ENCODE measurements at regions not wholly inside any gene's neighbourhood (a gene's known extent, or its start where the extent isn't known, plus 50 kb on each side); places are given as distances from the start of the nearest gene placed in this dataset.

- H3K9me3 Mint-ChIP-seq, result peaks cover 7 to 46% (median 17%) of the 10 kb centered on the region in 11 donors
- no peaks in the 10 kb centered on the region for H3K27me3 ChIP-seq (ENCODE audit: control insufficient read depth in 2 of 2, insufficient read depth in 2 of 2, low read length in 2 of 2)
- H3K4me3 ChIP-seq (ENCODE audit: low read length), result no peak overlapping the region
- ChIA-PET POLR2A (no interaction called here), CTCF (no interaction called here)
- no peaks in the 10 kb centered on the region for H3K36me3 ChIP-seq (ENCODE audit: control insufficient read depth in 2 of 3, insufficient read depth in 3 of 3, low read length in 3 of 3)
- no peak overlapping the region for H3K27ac Mint-ChIP-seq
- H3K27ac ChIP-seq (ENCODE audit: low read depth, low read length), result no peak overlapping the region
- H3K4me3 Mint-ChIP-seq, result no peak overlapping the region
- no peaks in the 10 kb centered on the region for H3K4me1 ChIP-seq (ENCODE audit: control insufficient read depth in 2 of 2, insufficient read depth in 2 of 2, low read length in 2 of 2)
- H3K9me3 ChIP-seq (ENCODE audit: control insufficient read depth in 2 of 3, low read length in 3 of 3), result peaks cover 0 to 13% (median 0%) of the 10 kb centered on the region in 3 experiments
- H3K27me3 Mint-ChIP-seq, result no peaks in the 10 kb centered on the region
- intact Hi-C loops (cut with micrococcal nuclease), result no loop called here
- DNase-seq (no peak), ATAC-seq (no peak)
- no peaks in the 10 kb centered on the region for H3K4me1 Mint-ChIP-seq
- H3K36me3 Mint-ChIP-seq, result peaks cover 0 to 6% (median 0%) of the 10 kb centered on the region in 5 donors
Observed at GRCh38 chr2:81658227-81658626, 1353.7 kb upstream of the LRRTM1 start.

- DNase-seq (no peak), ATAC-seq (no peak)
- H3K4me1 Mint-ChIP-seq, result no peaks in the 10 kb centered on the region
- peaks cover 5 to 33% (median 21%) of the 10 kb centered on the region in 11 donors for H3K9me3 Mint-ChIP-seq
- ChIA-PET POLR2A (no interaction called here), CTCF (no interaction called here)
- no peak overlapping the region for H3K27ac Mint-ChIP-seq
- peaks cover 0 to 8% (median 0%) of the 10 kb centered on the region in 5 donors for H3K36me3 Mint-ChIP-seq
- Histone ChIP-seq H3K4me1 (ENCODE audit: control insufficient read depth in 2 of 2, insufficient read depth in 2 of 2, low read length in 2 of 2) (no peaks in the 10 kb centered on the region), H3K27ac (ENCODE audit: low read depth, low read length) (no peak overlapping the region), H3K9me3 (ENCODE audit: control insufficient read depth in 2 of 3, low read length in 3 of 3) (no peaks in the 10 kb centered on the region), H3K36me3 (ENCODE audit: control insufficient read depth in 2 of 3, insufficient read depth in 3 of 3, low read length in 3 of 3) (no peaks in the 10 kb centered on the region), H3K27me3 (ENCODE audit: control insufficient read depth in 2 of 2, insufficient read depth in 2 of 2, low read length in 2 of 2) (no peaks in the 10 kb centered on the region), H3K4me3 (ENCODE audit: low read length) (no peak overlapping the region)
- H3K4me3 Mint-ChIP-seq, result no peak overlapping the region
- no peaks in the 10 kb centered on the region for H3K27me3 Mint-ChIP-seq
- intact Hi-C loops (cut with micrococcal nuclease), result no loop called here
Observed at GRCh38 chr2:81650048-81650971, 1345.8 kb upstream of the LRRTM1 start.

- Histone ChIP-seq H3K27ac (ENCODE audit: low read depth, low read length) (no peak overlapping the region), H3K4me3 (ENCODE audit: low read length) (no peak overlapping the region), H3K9me3 (ENCODE audit: control insufficient read depth in 2 of 3, low read length in 3 of 3) (no peaks in the 10 kb centered on the region), H3K27me3 (ENCODE audit: control insufficient read depth in 2 of 2, insufficient read depth in 2 of 2, low read length in 2 of 2) (no peaks in the 10 kb centered on the region), H3K36me3 (ENCODE audit: control insufficient read depth in 2 of 3, insufficient read depth in 3 of 3, low read length in 3 of 3) (no peaks in the 10 kb centered on the region), H3K4me1 (ENCODE audit: control insufficient read depth in 2 of 2, insufficient read depth in 2 of 2, low read length in 2 of 2) (no peaks in the 10 kb centered on the region)
- H3K36me3 Mint-ChIP-seq, result peaks cover 0 to 8% (median 0%) of the 10 kb centered on the region in 5 donors
- no peak overlapping the region for H3K27ac Mint-ChIP-seq
- POLR2A ChIA-PET, result no interaction called here
- peaks cover 2 to 33% (median 18%) of the 10 kb centered on the region in 11 donors for H3K9me3 Mint-ChIP-seq
- no peaks in the 10 kb centered on the region for H3K27me3 Mint-ChIP-seq
- CTCF ChIA-PET, result no interaction called here
- no peak for ATAC-seq
- no peaks in the 10 kb centered on the region for H3K4me1 Mint-ChIP-seq
- DNase-seq, result no peak
- intact Hi-C loops (cut with micrococcal nuclease), result no loop called here
- H3K4me3 Mint-ChIP-seq, result no peak overlapping the region
Observed at GRCh38 chr2:81648806-81649205, 1344.3 kb upstream of the LRRTM1 start.

- no peak for DNase-seq
- ChIA-PET CTCF (no interaction called here), POLR2A (no interaction called here)
- H3K27me3 ChIP-seq (ENCODE audit: control insufficient read depth in 2 of 2, insufficient read depth in 2 of 2, low read length in 2 of 2), result no peaks in the 10 kb centered on the region
- no peak overlapping the region for H3K27ac Mint-ChIP-seq
- intact Hi-C loops (cut with micrococcal nuclease), result no loop called here
- H3K9me3 ChIP-seq (ENCODE audit: control insufficient read depth in 2 of 3, low read length in 3 of 3), result no peaks in the 10 kb centered on the region
- no peaks in the 10 kb centered on the region for H3K27me3 Mint-ChIP-seq
- no peak overlapping the region for H3K27ac ChIP-seq (ENCODE audit: low read depth, low read length)
- peaks cover 0 to 8% (median 0%) of the 10 kb centered on the region in 5 donors for H3K36me3 Mint-ChIP-seq
- no peaks in the 10 kb centered on the region for H3K36me3 ChIP-seq (ENCODE audit: control insufficient read depth in 2 of 3, insufficient read depth in 3 of 3, low read length in 3 of 3)
- H3K4me3 ChIP-seq (ENCODE audit: low read length), result no peak overlapping the region
- no peaks in the 10 kb centered on the region for H3K4me1 Mint-ChIP-seq
- H3K4me3 Mint-ChIP-seq, result no peak overlapping the region
- H3K9me3 Mint-ChIP-seq, result peaks cover 4 to 31% (median 18%) of the 10 kb centered on the region in 11 donors
- H3K4me1 ChIP-seq (ENCODE audit: control insufficient read depth in 2 of 2, insufficient read depth in 2 of 2, low read length in 2 of 2), result no peaks in the 10 kb centered on the region
- ATAC-seq, result no peak
Observed at GRCh38 chr2:81648370-81648769, 1343.8 kb upstream of the LRRTM1 start.

- no peak overlapping the region for H3K27ac Mint-ChIP-seq
- Histone ChIP-seq H3K4me1 (ENCODE audit: control insufficient read depth in 2 of 2, insufficient read depth in 2 of 2, low read length in 2 of 2) (no peaks in the 10 kb centered on the region), H3K36me3 (ENCODE audit: control insufficient read depth in 2 of 3, insufficient read depth in 3 of 3, low read length in 3 of 3) (no peaks in the 10 kb centered on the region), H3K27ac (ENCODE audit: low read depth, low read length) (no peak overlapping the region), H3K27me3 (ENCODE audit: control insufficient read depth in 2 of 2, insufficient read depth in 2 of 2, low read length in 2 of 2) (no peaks in the 10 kb centered on the region), H3K4me3 (ENCODE audit: low read length) (no peak overlapping the region), H3K9me3 (ENCODE audit: control insufficient read depth in 2 of 3, low read length in 3 of 3) (no peaks in the 10 kb centered on the region)
- no peaks in the 10 kb centered on the region for H3K4me1 Mint-ChIP-seq
- peaks cover 4 to 34% (median 16%) of the 10 kb centered on the region in 11 donors for H3K9me3 Mint-ChIP-seq
- no peak for DNase-seq
- intact Hi-C loops (cut with micrococcal nuclease), result no loop called here
- H3K4me3 Mint-ChIP-seq, result no peak overlapping the region
- CTCF ChIA-PET, result no interaction called here
- POLR2A ChIA-PET, result no interaction called here
- peaks cover 0 to 8% (median 0%) of the 10 kb centered on the region in 5 donors for H3K36me3 Mint-ChIP-seq
- H3K27me3 Mint-ChIP-seq, result no peaks in the 10 kb centered on the region
- no peak for ATAC-seq
Observed at GRCh38 chr2:81647715-81648230, 1343.2 kb upstream of the LRRTM1 start.

- no peaks in the 10 kb centered on the region for H3K27me3 Mint-ChIP-seq
- DNase-seq, result no peak
- H3K9me3 Mint-ChIP-seq, result peaks cover 3 to 27% (median 12%) of the 10 kb centered on the region in 11 donors
- intact Hi-C loops (cut with micrococcal nuclease), result no loop called here
- H3K4me1 Mint-ChIP-seq, result no peaks in the 10 kb centered on the region
- H3K27ac ChIP-seq (ENCODE audit: low read depth, low read length), result no peak overlapping the region
- no peak for ATAC-seq
- H3K4me3 Mint-ChIP-seq, result no peak overlapping the region
- no peak overlapping the region for H3K4me3 ChIP-seq (ENCODE audit: low read length)
- ChIA-PET POLR2A (no interaction called here), CTCF (no interaction called here)
- H3K36me3 Mint-ChIP-seq, result peaks cover 0 to 8% (median 0%) of the 10 kb centered on the region in 5 donors
- no peaks in the 10 kb centered on the region for H3K9me3 ChIP-seq (ENCODE audit: control insufficient read depth in 2 of 3, low read length in 3 of 3)
- H3K4me1 ChIP-seq (ENCODE audit: control insufficient read depth in 2 of 2, insufficient read depth in 2 of 2, low read length in 2 of 2), result no peaks in the 10 kb centered on the region
- no peak overlapping the region for H3K27ac Mint-ChIP-seq
- no peaks in the 10 kb centered on the region for H3K27me3 ChIP-seq (ENCODE audit: control insufficient read depth in 2 of 2, insufficient read depth in 2 of 2, low read length in 2 of 2)
- H3K36me3 ChIP-seq (ENCODE audit: control insufficient read depth in 2 of 3, insufficient read depth in 3 of 3, low read length in 3 of 3), result no peaks in the 10 kb centered on the region
Observed at GRCh38 chr2:81645745-81646301, 1341.3 kb upstream of the LRRTM1 start.
